Heart right ventricle (tissue), 16 donors: ENCODE measurements at regions not wholly inside any gene's neighbourhood (a gene's known extent, or its start where the extent isn't known, plus 50 kb on each side); places are given as distances from the start of the nearest gene placed in this dataset.

ENCODE experiments used
- ATAC-seq, 8 donors: fragments of 200-7000 bp; cut with Tn5 transposase; one replicate each; pipeline ENCODE4 v1.9.1; 2020; ENCODE audit warnings: mild to moderate bottlenecking in 8 of 8, moderate library complexity in 8 of 8, moderate number of reproducible peaks in 1 of 8
- DNase-seq, 2 donors: peaks; one replicate each; pipeline ENCODE4 v3.0.0-alpha.2; 2020
- H3K27ac ChIP-seq, 10 donors: fragments of 200-600 bp; sonication (generic) in 2 of 10; one replicate each; pipeline versions ENCODE4 v1.5.0 to v1.8.0; 2020 to 2022; ENCODE audit warnings: mild to moderate bottlenecking in 3 of 10
- H3K27me3 ChIP-seq, 7 donors: fragments of 200-600 bp; one replicate each; pipeline ENCODE4 v1.8.0; 2021 to 2022; ENCODE audit warnings: mild to moderate bottlenecking in 2 of 7
- H3K36me3 ChIP-seq, 9 donors: fragments of 200-600 bp; sonication (generic) in 1 of 9; one replicate each; pipeline versions ENCODE4 v1.5.0 to v1.8.0; 2020 to 2022; ENCODE audit warnings: mild to moderate bottlenecking in 2 of 9
- H3K4me1 ChIP-seq, 9 donors: fragments of 200-600 bp; sonication (generic) in 1 of 9; one replicate each; pipeline versions ENCODE4 v1.5.0 to v1.8.0; 2020 to 2022; ENCODE audit warnings: mild to moderate bottlenecking in 4 of 9
- H3K4me3 ChIP-seq, 10 donors: fragments of 200-600 bp; sonication (generic) in 2 of 10; one replicate each; pipeline versions ENCODE4 v1.5.0 to v1.8.0; 2020 to 2022; ENCODE audit warnings: mild to moderate bottlenecking in 7 of 10, moderate library complexity in 2 of 10
- H3K9me3 ChIP-seq, 11 donors: fragments of 200-600 bp in 10 of 11; sonication (generic) in 2 of 11; one replicate each; pipeline versions ENCODE4 v1.5.0 to v1.8.0; 2013 to 2022; ENCODE audit warnings: mild to moderate bottlenecking in 2 of 11, control low read depth in 1 of 11, moderate library complexity in 1 of 11
- CTCF ChIP-seq, 9 donors: fragments of 200-600 bp; sonication (generic) in 2 of 9; IDR thresholded peaks; one replicate each; pipeline versions ENCODE4 v1.5.0 to v1.8.0; 2021 to 2022; ENCODE audit warnings: antibody characterized with exemption in 9 of 9, mild to moderate bottlenecking in 5 of 9, moderate library complexity in 1 of 9
- WGBS, 2 donors: extraction: QIAGEN DNeasy Blood & Tissue Kit; methylation state at CpG; one replicate each; pipeline ENCODE4 v1.1.7; 2013; ENCODE audit warnings: inconsistent platforms in 1 of 2; 5-methylcytosine and 5-hydroxymethylcytosine counted together
- intact Hi-C, 10 donors: fragments of 100-400 bp; cut with DNase I; formaldehyde crosslinking; loops; one replicate each; pipeline versions ENCODE4 v1.11.1 to v1.14.2; 2022
- donor health status: Arrhythmogenic right ventricular cardiomyopathy.
- donor health status: ischemic (EF 13 %, LVEDD 7.1; RV severe dilation, severe dysfunction).
- donor health status: healthy with polysubstance abuse.
- donor health status: DM: no; HTN: yes; CAD: no.
- donor health status: DM: no; HTN: no; CAD: no.
- donor health status: ischemic (EF 25% LVEDD 6.9; RV normal size, moderate dysfunction).
- donor health status: ischemic (EF 25% LVEDD 5.7; RV mildly dilated, moderate dysfunction).
- donor health status: healthy.
- donor health status: DM: yes; HTN: yes; CAD: no.
- donor health status: Ischemic cardiomyopathy.
- donor health status: ischemic (EF 35%, LVEDD 5.7; RV mildly dilated, moderate dysfunction).
- donor health status: nonischemic (EF 11% LVEDD 7.7; RV severe dilation, severe dysfunction).
- donor health status: DM: yes; HTN: yes; CAD: no.
- donor health status: PGD.
- donor health status: ischemic (EF 29% LVEDD 5.4; RV normal size, mild dysfunction).
- donor health status: nonischemic (EF 23%, LVEDD 6.1; RV moderate dilation, normal function).

DNA sequence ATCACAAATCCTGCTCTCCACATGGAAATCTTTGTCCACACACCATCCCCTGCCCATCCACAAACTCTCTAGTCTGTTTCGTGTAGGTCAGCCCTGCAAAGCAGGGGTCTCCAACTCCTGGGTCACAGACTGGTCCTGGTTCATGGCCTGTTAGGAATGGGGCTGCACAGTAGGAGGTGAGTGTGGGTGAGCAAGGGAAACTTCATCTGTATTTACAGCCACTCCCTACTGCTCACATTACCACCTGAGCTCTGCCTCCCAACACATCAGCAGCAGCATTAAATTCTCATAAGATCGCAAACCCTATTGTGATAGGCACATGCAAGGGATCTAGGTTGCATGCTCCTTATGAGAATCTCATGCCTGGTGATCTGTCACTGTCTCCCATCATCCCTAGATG is 242.1 kb downstream of the FGFR2 start:
- 78 to 88% methylated on average over 2 of the region's 2 CpGs for WGBS, 2 donors
- ATAC-seq (no peak), DNase-seq (no peak)
- H3K27ac ChIP-seq, result no peak overlapping the region
- no peak overlapping the region for H3K4me3 ChIP-seq
- no peaks in the 10 kb centered on the region for H3K9me3 ChIP-seq
- peaks cover 0 to 4% (median 0%) of the 10 kb centered on the region in 7 donors for H3K27me3 ChIP-seq
- intact Hi-C loops, result no loop called here
- H3K36me3 ChIP-seq, result no peaks in the 10 kb centered on the region
- no peaks in the 10 kb centered on the region for H3K4me1 ChIP-seq
- no peak for TF ChIP-seq CTCF (IDR thresholded peaks at IDR 0.05)

DNA sequence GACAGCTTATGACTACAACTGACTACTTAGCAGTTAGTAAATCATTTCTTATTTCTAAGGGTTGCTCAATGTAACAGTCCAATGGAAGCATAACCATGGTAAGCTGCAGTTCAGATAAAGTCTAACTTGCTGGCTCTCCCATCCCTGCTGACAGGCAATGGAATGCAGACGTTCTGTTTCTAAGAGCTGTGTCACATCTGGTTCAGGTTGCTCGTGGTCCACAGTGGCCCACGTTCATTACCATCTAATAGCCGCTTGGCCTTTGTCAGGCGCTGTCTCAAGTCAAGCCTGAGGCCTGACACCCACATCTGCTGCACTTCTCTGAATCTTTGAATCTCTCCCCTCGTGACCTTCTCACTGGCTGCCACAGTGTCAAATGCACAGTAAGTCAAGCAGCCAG is 240.8 kb downstream of the FGFR2 start:
- no peaks in the 10 kb centered on the region for H3K9me3 ChIP-seq
- TF ChIP-seq CTCF (IDR thresholded peaks at IDR 0.05), result no peak
- no peak overlapping the region for H3K27ac ChIP-seq
- no peaks in the 10 kb centered on the region for H3K4me1 ChIP-seq
- H3K4me3 ChIP-seq, result no peak overlapping the region
- intact Hi-C loops, result no loop called here
- WGBS, 2 donors, result 48 to 53% methylated on average over 6 of the region's 6 CpGs
- no peak for DNase-seq
- peaks cover 0 to 4% (median 0%) of the 10 kb centered on the region in 7 donors for H3K27me3 ChIP-seq
- no peaks in the 10 kb centered on the region for H3K36me3 ChIP-seq
- ATAC-seq, result no peak

DNA sequence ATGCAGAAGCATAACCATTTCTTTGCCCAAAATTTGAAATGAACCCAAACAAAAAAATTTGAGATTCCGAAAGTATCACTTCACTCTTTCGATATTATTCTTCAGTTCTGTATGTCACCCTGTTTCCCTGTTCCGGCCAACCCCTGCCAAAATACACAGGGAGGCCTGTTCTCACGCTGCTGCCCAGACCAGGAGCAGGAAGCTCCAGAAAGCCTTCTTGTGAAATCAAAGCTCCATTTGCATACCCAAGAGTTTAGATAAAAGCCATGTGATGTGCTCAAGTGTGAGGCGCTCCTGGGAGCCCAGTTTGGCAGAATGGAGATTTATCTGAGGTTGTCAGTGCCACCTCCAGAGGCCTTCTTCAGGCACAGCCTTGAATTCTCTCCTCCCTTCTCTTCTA is 236.2 kb downstream of the FGFR2 start:
- intact Hi-C loops, result no loop called here
- no peak for TF ChIP-seq CTCF (IDR thresholded peaks at IDR 0.05)
- peaks cover 0 to 9% (median 0%) of the 10 kb centered on the region in 7 donors for H3K27me3 ChIP-seq
- H3K36me3 ChIP-seq, result no peaks in the 10 kb centered on the region
- no peak overlapping the region for H3K27ac ChIP-seq
- WGBS, 2 donors, result 59 to 62% methylated on average over 5 of the region's 5 CpGs
- no peak overlapping the region for H3K4me3 ChIP-seq
- H3K4me1 ChIP-seq, result no peaks in the 10 kb centered on the region
- ATAC-seq, result no peak
- H3K9me3 ChIP-seq, result no peaks in the 10 kb centered on the region
- no peak for DNase-seq

DNA sequence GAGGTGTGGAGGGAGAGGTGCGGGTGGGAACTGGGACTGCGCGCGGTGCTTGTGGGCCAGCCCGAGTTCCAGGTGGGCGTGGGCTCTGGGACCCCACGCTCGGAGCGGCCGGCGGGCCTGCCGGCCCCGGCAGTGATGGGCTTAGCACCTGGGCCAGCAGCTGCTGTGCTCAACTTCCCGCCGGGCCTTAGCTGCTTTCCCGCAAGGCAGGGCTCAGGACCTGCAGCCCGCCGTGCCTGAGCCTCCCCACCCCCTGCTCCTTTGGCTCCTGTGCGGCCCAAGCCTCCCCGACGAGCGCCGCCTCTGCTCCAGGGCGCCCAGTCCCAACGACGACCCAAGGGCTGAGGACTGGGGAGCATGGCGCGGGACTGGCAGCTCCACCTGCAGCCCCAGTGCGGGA is 232.7 kb downstream of the FGFR2 start:
- no peak for TF ChIP-seq CTCF (IDR thresholded peaks at IDR 0.05)
- intact Hi-C loops, result no loop called here
- H3K27me3 ChIP-seq, result peaks cover 0 to 14% (median 0%) of the 10 kb centered on the region in 7 donors

More for the DNA sequence above, 232.7 kb downstream of the FGFR2 start:
- no peak for DNase-seq
- Histone ChIP-seq H3K4me3 (no peak overlapping the region), H3K4me1 (no peaks in the 10 kb centered on the region), H3K9me3 (no peaks in the 10 kb centered on the region), H3K36me3 (no peaks in the 10 kb centered on the region), H3K27ac (no peak overlapping the region)
- no peak for ATAC-seq
- 94 to 96% methylated on average over 27 to 29 of the region's 29 CpGs for WGBS, 2 donors
